ENCODE measurements at regions not wholly inside any gene's neighbourhood (a gene's known extent, or its start where the extent isn't known, plus 50 kb on each side); places are given as distances from the start of the nearest gene placed in this dataset.
A peak's percentile ranks its signal among the peaks of the same experiment; 100 is the strongest.

GRCh38 chr1:238129677-238130076 lies 239.0 kb upstream of the ZP4 start:
- H3K27ac ChIP-seq: no peak overlapping the region
- no peak overlapping the region for H3K4me3 ChIP-seq

- Histone ChIP-seq H3K27ac (no peak overlapping the region), H3K4me3 (no peak overlapping the region)
These were observed 232.5 kb upstream of the ZP4 start for GRCh38 chr1:238123201-238123600.

- H3K27ac ChIP-seq: no peak overlapping the region
- no peak overlapping the region for H3K4me3 ChIP-seq
These were observed 229.1 kb upstream of the ZP4 start for GRCh38 chr1:238119861-238120260.

GRCh38 chr1:238119060-238119459 lies 228.3 kb upstream of the ZP4 start:
- Histone ChIP-seq H3K27ac (no peak overlapping the region), H3K4me3 (no peak overlapping the region)

- Histone ChIP-seq H3K4me3 (no peak overlapping the region), H3K27ac (no peak overlapping the region)
These were observed 225.1 kb upstream of the ZP4 start for GRCh38 chr1:238115852-238116251.

GRCh38 chr1:238112952-238113621 lies 222.4 kb upstream of the ZP4 start:
- no peak overlapping the region for H3K27ac ChIP-seq
- no peak overlapping the region for H3K4me3 ChIP-seq

GRCh38 chr1:238111516-238111915 lies 220.8 kb upstream of the ZP4 start:
- Histone ChIP-seq H3K27ac (no peak overlapping the region), H3K4me3 (no peak overlapping the region)

GRCh38 chr1:238111081-238111480 lies 220.4 kb upstream of the ZP4 start:
- no peak overlapping the region for H3K4me3 ChIP-seq
- H3K27ac ChIP-seq: no peak overlapping the region

- Histone ChIP-seq H3K27ac (no peak overlapping the region), H3K4me3 (no peak overlapping the region)
These were observed 217.7 kb upstream of the ZP4 start for GRCh38 chr1:238108417-238108816.

- Histone ChIP-seq H3K4me3 (no peak overlapping the region), H3K27ac (no peak overlapping the region)
These were observed 216.6 kb upstream of the ZP4 start for GRCh38 chr1:238107322-238107721.

GRCh38 chr1:238104752-238105151 lies 214.0 kb upstream of the ZP4 start:
- Histone ChIP-seq H3K27ac (no peak overlapping the region), H3K4me3 (no peak overlapping the region)

- Histone ChIP-seq H3K27ac (no peak overlapping the region), H3K4me3 (no peak overlapping the region)
These were observed 211.2 kb upstream of the ZP4 start for GRCh38 chr1:238101923-238102322.

- no peak overlapping the region for H3K4me3 ChIP-seq
- H3K27ac ChIP-seq: no peak overlapping the region
These were observed 209.1 kb upstream of the ZP4 start for GRCh38 chr1:238099871-238100270.

GRCh38 chr1:238089615-238090014 lies 198.9 kb upstream of the ZP4 start:
- H3K4me3 ChIP-seq: no peak overlapping the region
- H3K27ac ChIP-seq: no peak overlapping the region

- Histone ChIP-seq H3K27ac (no peak overlapping the region), H3K4me3 (no peak overlapping the region)
These were observed 198.0 kb upstream of the ZP4 start for GRCh38 chr1:238088560-238089290.

GRCh38 chr1:238073991-238074390 lies 183.3 kb upstream of the ZP4 start:
- no peak overlapping the region for H3K27ac ChIP-seq
- H3K4me3 ChIP-seq: no peak overlapping the region

- Histone ChIP-seq H3K4me3 (no peak overlapping the region), H3K27ac (no peak overlapping the region)
These were observed 180.3 kb upstream of the ZP4 start for GRCh38 chr1:238071061-238071460.

GRCh38 chr1:238063454-238063853 lies 172.7 kb upstream of the ZP4 start:
- no peak overlapping the region for H3K27ac ChIP-seq

GRCh38 chr1:238061967-238062613 lies 171.4 kb upstream of the ZP4 start:
- Histone ChIP-seq H3K4me3 (no peak overlapping the region), H3K27ac (peak overlapping the region in 1 of 21 experiments; percentile 45)

More at GRCh38 chr1:238063454-238063853, 172.7 kb upstream of the ZP4 start:
- no peak overlapping the region for H3K4me3 ChIP-seq

- Histone ChIP-seq H3K27ac (no peak overlapping the region), H3K4me3 (no peak overlapping the region)
These were observed 169.3 kb upstream of the ZP4 start for GRCh38 chr1:238060061-238060460.

Data from skin epidermis (tissue), 12 donors.